GM18858 (cell line): ENCODE measurements at regions not wholly inside any gene's neighbourhood (a gene's known extent, or its start where the extent isn't known, plus 50 kb on each side); places are given as distances from the start of the nearest gene placed in this dataset.

Experiments
- ATAC-seq: cut with Tn5 transposase; IDR thresholded peaks from one replicate; pipeline ENCODE4 v1.9.1; 2021; ENCODE audit not compliant: unreplicated experiment

DNA sequence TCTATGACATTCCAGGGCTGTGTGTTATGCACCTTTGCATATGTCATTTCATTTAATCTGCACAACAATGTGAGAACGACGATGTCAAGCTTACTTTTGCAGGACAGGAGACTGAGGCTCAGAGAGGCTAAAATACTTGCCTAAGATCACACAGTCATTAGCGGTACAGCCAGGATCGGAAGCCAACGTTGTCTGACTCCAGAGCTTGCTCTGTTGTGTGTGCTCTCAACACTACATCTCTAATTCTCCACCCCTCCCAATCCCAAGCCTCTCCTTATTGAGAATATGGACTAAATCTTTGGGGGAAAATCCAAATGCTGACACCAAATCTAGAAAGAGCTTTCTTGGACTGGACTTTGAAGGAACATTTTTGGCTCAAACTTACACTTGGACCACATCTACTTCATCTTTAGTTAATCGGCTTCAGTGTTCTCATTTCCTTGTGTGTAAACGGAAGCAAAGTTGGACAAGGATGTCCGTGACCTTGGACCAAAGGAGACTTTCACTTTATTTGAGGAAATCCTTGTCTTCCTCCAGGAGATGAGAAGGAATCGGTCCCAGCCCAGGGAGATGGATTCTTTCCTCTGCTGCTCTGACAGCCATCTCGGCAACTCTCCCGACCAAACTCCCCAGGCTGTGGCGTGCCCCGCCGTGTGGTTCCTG lies 242.4 kb downstream of the LPIN1 start:
- ATAC-seq = no peak

DNA sequence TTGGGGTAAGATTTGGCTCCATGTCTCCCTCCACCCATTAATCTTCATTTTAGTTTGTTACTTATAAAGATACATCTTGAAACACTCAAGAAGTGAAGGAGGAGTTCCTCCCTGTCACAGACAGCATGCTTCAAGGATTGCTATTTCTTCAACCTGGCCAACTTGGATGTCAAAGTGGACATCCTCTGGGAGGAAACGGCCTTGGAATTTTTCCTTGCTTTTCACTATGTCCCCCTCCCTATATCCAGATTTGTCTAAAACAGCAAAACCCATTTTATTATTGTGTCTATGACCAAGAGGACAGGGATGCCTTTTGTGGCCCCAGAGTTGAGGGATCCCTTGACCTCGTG lies 242.9 kb downstream of the LPIN1 start:
- ATAC-seq = no peak

GRCh38 chr2:11990576-11990975 lies 244.1 kb downstream of the LPIN1 start:
- no peak for ATAC-seq

- ATAC-seq = no peak
Observed at GRCh38 chr2:11993749-11994148, 247.3 kb downstream of the LPIN1 start.

DNA sequence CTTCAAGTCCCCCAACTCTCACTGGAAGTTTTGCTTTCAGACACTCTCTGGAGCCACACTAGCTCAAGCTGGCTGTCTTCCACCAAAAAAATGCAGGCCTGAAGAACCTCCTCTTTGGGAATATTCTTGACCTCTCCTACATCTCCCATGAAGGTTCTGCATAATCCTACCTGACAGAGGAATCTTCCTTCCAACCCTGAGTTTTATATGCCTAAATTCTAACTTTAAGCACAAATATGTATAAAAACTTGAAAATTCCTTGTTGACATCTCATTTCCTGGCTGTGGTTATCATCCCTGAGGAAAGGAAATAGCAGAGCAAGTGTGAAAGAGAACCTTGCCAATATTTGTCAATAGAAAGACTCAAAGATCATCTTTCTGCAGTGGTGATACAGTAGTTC lies 249.0 kb downstream of the LPIN1 start:
- no peak for ATAC-seq

DNA sequence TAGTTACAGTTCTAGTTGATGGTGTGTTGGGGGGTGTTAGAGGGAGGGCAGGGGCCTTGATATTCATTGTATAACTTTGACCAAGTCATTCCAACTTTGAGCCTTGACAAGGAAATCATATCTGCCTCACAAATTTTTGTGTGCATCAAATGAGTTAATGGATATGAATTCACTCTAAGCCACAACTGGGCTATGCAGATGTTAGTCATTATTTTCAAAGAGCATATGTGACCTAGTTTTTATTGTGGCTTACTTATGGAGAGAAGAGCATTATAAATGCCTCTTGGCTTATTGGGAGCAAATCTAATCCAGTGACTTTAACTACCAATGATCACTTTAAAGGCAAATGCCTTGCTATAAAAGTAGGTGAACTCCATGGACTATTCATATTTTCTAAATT lies 250.2 kb downstream of the LPIN1 start:
- ATAC-seq = no peak

DNA sequence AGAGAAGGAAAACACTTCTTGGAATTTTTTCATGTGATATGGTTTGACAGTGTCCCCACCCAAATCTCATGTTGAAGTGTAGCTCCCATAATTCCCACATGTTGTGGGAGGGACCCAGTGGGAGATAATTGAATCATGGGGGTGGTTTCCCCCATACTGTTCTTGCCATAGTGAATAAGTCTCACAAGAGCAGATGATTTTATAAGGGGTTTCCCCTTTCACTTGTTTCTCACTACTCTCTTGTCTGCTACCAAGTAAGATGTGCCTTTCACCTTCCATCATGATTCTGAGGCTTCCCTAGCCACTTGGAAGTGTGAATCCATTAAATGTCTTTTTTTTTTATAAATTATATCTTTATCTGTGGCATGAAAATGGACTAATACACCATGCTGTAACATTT lies 250.7 kb downstream of the LPIN1 start:
- no peak for ATAC-seq

- peak; percentile 43 for ATAC-seq
Observed at GRCh38 chr2:11998218-11998617, 251.8 kb downstream of the LPIN1 start.

DNA sequence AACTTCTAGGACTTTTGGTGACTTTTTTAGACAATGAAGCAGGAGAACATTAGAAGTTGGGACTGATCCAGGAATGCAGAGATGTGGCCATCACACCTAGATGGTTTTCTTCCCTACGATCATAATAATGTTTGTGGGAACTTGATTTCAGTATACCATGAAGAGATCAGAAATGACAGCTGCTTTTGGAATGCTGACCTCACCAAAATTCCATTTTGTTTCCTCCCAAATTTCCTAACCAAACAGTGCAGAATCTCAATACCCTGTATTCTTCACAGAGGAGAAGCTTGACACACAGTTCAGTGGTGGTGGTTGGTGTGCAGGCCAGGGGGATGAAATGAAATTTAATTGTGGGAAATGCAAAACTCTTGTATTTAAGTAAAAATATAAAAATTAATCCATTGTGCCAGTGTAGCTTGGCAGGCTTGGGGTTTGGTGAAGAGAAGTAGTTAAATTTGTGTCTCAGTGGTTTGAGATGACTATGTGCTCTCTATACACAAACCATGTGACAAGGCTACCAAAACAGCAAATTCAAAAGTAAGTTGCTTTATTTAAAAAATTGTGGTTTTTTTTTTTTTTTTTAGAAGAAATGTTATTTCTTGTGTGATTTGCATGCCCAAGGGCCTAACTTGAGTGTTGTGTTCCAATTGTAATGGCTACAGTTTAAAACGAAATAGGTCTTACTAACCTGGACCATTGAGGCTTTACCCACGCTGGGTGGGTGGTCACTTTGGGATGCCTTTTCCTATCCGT lies 252.4 kb downstream of the LPIN1 start:
- peak; percentile 72 for ATAC-seq

DNA sequence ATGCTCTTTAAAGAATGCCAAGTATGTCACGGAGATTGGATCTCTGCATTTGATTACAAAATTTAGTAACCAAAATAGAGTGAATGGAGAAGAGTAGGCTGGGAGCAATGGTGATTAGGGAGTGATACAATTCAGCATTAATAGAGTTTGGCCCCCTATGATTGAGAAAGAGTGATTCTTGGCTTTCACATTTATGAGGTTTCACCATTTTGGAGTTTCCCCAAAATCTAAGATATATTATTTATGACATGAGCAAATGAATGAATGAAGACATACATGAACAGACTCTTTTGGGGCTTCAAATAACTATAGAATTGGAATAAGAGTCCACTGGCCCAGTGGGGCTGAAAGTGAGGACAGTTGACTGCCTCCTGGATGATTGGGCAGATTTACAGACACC lies 255.2 kb downstream of the LPIN1 start:
- no peak for ATAC-seq

DNA sequence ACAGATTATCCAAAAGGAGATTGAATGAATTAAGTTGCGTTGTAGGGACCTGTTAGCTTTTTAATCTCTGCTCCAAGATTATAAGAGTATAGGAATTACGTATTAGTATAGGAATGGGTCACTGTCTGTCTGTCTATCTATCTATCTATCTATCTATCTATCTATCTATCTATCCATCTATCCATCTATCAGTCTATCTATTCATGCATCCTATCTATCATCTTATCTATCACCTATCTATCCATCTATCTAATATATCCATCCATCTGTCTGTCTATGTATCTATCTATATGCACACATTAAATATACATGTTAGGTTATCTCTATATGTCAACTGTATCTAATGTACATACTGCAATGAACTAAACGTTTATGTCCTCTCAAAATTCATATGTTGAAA lies 255.8 kb downstream of the LPIN1 start:
- no peak for ATAC-seq

DNA sequence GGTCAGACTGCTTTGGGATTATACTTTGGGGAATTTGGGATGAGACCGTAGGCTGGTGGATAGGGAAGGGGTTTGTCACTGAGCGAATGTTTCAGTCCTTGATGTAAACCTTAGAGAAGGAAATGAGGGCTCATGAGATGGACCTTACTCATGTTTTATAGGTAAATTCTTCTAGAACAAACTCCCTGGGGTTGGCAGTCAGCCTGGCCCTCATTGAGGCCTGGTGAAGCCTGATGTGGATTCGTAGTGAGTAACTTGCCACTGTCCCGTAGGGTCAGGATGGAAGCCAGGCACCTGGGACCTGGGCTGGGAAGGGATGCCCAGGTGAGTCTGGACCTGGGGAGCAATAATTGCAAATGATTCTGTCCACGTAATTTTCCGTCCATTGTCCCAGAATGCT lies 258.3 kb downstream of the LPIN1 start:
- ATAC-seq = no peak

GRCh38 chr2:12005886-12006681 lies 259.7 kb downstream of the LPIN1 start:
- ATAC-seq = peak; percentile 76

- no peak for ATAC-seq
Observed at GRCh38 chr2:12006850-12007249, 260.4 kb downstream of the LPIN1 start.

- no peak for ATAC-seq
Observed at GRCh38 chr2:12007282-12007681, 260.9 kb downstream of the LPIN1 start.

- peak; percentile 73 for ATAC-seq
Observed at GRCh38 chr2:12008425-12009061, 262.1 kb downstream of the LPIN1 start.

- ATAC-seq = no peak
Observed at GRCh38 chr2:12009323-12009905, 263.0 kb downstream of the LPIN1 start.

- no peak for ATAC-seq
Observed at GRCh38 chr2:12010059-12010458, 263.6 kb downstream of the LPIN1 start.

DNA sequence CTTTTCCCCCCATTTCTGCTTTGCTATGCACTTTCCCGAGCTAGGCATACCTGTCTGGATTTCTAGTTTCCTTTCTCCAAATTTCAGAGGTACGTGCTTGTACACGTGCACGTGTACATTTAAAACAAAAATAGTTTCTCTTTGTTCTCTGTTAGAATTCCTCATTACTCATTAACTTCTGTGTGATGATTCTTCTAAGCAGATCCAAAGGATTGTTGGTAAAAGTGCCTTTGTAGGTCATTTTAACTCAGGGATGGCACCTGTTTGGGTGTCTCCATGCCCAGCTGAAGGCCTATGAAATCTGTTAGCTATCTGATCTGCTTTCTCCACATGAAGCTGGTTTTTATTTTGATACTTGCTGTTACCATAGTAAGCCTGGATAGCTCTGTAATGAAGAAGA lies 264.3 kb downstream of the LPIN1 start:
- no peak for ATAC-seq

DNA sequence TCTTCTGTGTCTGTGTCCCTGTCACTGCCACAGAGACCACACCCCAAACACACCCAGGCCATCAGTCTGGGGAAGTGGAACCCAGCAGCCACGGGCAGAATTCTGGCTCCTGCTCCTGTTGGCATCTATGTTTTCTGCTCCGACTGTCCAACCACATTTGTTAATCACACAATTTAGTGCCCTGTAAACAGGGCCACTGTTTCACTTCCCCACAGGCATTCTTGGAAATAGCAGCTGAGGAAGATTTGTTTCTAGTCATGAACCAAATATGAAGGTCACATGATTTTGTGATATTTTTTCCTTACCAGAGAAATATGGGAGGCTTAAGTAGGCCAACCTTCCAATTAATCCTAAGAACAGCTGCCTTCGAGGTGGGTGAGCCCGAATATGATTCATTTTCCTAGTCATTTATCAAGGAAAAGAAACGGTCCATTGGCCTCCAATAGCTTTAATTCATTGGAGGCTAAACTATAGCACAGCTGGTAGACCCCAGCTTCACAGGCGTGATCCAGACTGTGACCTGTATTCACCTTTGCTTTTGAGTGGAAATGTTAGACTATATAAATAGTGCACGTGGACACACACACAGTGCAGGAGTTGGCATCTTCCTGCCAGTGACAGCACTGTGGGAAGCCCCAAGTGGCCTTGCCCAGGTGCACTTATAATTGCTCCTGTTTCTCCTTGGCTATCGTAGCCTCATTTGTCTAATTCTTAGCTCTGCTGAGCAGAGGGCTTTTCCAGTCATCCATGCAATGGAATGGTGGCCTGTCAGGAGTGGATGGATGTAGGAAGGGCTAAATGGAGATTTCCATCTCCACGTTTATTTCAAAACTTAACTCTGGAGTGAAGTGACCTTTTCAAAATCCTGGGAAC lies 267.9 kb downstream of the LPIN1 start:
- ATAC-seq = no peak
